Fibroblast of skin of back (primary cell): ENCODE measurements at regions not wholly inside any gene's neighbourhood (a gene's known extent, or its start where the extent isn't known, plus 50 kb on each side); places are given as distances from the start of the nearest gene placed in this dataset.
A peak's percentile ranks its signal among the peaks of the same experiment; 100 is the strongest.

ENCODE experiments used
- DNase-seq: peaks from one replicate; pipeline ENCODE4 v3.0.0-alpha.2; 2013

DNA sequence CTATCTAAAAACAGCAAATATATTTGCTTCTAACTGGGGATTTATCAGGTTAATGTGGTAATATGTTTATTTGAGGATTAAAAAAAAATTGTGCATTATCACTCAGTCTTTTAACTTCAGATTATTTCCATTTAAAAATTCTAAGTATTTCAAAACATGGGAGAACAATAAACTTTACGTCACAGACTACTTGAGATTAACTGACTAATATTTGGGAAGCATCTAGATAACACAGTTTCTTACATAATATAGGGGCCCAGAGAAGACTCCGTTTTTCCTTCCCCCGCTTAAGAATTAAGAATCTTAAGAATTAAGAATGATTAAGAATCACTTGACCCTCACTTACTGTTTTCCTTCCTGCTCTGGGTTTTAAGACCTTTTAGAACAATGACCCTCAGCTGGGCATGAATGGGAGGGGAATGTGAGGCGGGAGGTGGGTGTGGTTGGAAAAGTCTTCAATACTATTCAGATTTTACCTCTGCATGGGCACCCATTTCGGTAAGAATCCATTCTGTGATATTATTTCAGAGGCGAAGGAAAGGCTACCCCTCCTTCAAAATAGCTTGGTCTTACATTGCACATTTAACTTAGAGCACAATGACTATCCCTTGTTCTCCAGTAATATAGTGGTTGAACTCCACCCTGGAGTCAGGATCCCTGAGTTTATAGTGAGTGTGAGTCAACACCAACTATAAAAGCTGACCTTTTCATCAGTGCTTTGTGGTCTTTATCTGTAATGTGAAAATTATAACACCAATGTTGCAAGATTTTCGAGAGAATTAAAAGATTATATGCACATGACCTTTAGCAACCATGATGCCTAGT lies 821.3 kb downstream of the USP25 start:
- DNase-seq, result no peak

DNA sequence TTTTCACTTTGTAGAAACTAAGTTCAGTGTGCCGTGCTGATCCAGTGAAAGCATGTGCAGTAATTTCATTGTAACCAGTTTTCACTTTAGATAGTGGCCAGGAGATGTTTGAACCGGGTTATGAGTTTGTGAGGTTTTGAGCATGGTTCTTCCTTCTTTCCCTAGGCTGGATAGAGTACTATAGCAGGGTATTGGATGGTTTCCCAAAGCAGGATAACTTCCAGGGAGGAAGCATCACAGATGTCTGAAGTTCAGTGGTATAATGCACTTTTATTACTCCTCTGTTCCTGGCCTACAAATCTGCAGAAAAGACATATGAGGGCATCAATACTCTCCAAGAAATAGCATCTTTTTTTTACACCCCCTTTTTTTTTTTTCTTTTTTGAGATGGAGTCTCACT lies 823.1 kb downstream of the USP25 start:
- DNase-seq, result no peak

DNA sequence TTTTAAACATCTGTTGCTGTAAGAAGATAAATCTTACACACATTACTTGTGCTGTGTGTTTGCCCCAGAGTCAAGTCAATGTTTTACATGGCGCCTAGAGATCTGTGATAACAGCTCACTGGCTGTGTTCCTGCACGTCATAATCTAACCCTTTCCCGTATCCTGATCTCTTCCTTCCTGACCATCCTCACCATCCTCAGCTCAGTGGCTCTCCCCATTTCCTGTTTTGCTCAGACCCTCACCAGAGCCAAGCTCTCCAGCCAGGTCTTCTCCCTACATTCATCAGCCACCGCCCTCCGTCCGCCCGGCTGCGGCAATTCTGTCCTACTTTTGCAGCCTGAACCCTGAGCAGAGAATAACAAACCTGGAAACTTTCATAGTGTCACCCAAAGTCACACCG lies 824.7 kb downstream of the USP25 start:
- DNase-seq, result no peak

DNA sequence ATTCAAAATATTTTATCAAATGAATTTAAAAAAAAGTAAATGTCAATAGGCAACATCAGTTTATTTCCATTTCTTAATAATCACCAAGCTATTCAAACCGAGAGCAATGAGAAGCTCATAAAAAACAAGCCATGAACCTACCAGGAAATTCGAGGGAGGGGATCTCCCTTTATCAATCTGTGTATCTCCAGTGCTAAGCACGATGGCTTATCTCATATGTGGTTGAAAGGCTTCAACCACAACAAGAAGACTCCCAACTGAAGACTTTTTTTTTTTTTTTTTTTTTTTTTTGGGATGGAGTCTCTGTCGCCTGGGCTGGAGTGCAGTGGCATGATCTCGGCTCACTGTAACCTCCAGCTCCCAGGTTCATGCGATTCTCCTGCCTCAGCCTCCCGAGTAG lies 833.3 kb downstream of the USP25 start:
- DNase-seq, result no peak

DNA sequence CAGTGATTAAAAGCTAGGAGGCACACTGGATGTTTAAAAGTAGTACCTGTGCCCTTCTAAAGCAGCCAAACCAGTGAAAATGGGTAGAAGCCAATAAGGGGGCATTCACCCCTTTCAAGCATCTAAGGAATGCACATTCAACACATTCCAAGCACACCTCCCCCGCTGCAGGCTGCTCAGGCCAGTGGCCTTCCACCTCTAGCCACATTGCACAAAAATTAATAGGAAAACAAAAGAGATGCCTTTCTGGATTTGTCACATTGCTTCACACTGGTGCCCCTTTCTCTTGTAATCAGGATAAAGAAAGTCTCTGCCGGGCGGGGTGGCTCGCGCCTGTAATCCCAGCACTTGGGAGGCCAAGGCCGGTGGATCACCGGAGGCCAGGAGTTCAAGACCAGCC lies 834.0 kb downstream of the USP25 start:
- DNase-seq, result peak; percentile 75

DNA sequence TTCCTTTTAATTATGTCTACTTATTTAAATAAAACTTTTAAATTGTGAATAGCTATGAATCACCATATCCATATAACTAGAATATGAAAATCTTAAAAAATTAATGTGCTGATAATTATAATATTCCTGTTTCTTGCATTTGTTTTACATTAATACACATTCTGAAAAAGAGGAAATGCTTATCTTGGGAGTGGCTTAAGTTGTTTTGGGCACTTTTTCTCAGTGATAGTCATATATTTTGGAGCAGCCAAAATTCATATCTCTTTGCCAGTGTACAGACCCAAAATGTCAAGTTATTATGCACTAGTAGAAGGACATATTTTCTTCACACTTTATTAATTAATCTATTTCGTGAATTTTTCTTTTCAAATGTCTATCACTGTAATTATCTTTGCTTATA lies 838.5 kb downstream of the USP25 start:
- DNase-seq, result no peak

DNA sequence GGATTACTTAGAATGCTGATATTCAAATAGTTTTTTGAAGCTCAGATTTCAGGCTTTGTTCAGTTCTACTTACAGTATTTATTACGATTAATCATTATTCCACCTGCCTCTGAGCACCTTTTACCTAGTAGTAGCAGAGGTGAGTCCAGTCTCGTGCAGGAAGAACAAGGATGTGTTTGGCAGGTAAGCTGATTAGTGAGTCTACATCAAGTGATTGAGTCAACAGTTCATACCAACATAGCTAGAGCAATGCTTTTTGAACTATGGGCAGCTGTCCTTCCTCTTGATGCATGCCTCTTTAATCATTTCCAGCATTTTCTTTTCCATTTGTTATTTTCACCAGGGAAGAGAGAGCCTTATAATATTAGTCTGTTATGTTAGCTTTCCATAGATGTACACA lies 838.9 kb downstream of the USP25 start:
- no peak for DNase-seq

DNA sequence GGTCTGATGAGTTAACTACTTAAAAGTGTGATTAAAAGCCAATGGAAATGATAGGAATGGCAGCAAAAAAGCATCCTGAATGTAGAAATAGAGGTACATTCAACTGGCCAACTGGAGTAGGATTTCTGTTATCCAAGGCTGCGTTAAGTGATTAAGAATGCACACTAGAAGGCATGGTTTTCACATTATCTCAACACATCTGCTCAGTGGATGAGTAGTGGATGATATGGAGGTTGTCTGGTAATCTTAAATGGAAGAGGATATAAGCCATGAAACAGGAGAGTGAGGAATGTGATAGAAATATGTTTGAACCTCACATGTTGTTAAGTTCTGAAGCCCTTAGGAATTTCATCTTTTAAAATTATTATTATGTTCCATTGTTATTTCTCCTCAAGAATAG lies 839.9 kb downstream of the USP25 start:
- DNase-seq, result peak; percentile 49

DNA sequence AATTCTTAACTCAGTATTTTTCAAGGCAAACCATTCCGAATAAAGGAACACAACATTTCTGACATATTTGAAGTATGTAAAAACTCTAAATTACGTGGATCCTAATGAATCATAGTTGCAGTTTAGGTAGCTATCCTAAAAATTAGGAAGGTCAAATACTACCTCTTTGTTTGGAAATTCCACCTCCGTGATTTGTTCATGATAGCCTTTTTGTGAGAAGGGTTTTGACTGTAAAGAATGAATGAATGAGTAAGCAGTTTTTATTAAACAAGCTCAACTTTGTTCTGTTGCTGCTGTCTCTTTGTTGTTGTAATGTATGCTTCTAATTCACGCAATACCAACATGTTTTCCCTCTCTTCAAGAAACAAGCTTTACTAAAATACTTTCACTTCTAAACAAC lies 840.4 kb downstream of the USP25 start:
- no peak for DNase-seq

DNA sequence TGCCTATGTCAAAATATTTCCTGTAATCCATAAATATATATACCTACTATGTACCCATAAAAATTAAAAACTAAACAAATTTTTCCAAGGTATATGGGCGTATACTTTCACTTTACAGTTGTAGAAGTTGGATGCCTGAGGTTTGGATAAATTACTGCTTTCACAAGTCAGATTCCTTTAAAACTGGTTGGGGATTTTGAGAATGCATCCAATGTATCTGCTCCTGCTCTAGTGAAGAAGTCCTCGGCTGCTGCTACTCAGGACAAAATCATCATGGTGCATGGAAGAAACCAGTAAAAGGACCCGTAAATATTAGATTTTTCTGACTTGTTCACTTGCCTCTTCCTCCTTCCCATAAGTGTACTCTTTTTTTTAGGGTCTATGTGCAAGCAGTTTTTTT lies 841.1 kb downstream of the USP25 start:
- no peak for DNase-seq

DNA sequence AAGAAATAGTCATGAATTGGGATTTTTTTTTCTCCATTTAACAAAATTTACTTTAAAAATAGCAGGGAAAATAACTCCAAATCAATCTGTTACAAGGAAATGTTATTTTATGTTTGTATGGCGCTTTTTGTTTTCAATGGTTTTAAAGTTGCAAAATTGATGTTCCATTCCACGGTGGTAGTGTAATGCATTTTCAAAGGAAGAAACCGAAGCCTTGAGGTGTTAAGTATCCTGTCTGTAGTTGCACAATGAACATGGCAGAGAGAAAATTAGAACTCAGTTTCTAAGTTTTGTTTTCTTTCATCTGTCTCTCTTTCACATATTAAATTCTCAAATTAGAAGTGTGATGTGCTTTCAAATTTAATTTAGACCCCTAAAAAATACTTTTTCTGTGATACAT lies 841.8 kb downstream of the USP25 start:
- no peak for DNase-seq

DNA sequence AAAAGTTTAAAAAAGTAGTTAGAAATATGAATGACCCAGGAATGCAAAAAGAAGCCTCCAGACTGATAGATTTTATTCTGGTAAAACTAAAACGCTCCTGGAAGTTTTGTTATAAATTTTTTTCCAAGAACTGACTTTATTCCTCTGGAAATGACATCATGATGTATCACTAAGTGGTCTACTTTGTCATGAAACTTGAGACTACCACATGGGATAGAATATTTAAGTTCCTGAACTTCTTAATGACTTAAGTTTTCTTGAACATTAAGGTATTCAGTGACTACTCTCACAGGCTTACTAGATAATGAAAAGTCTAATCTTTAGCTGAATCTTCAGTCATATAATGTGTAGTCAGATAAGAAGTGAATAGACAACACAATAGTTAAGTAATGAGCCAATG lies 842.2 kb downstream of the USP25 start:
- peak; percentile 69 for DNase-seq

DNA sequence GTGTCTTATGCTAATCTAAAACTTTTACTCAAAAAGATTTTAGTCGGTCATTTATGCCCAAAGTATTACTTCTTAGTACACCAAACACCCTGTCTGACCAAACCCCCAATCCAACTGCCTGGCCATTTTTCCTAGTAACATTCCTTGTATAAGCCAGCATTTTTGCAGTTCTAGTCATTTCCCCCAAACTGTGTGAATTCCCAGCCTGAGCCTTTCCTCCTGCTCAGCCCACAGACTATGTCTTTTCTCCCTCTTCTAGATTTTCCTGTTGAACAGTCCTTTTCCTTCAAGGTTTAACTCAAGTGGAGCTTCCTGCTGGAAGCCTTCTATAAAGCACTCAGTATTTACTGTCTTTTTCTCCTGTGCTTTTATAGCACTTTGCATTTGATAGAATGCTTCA lies 843.8 kb downstream of the USP25 start:
- peak; percentile 91 for DNase-seq

DNA sequence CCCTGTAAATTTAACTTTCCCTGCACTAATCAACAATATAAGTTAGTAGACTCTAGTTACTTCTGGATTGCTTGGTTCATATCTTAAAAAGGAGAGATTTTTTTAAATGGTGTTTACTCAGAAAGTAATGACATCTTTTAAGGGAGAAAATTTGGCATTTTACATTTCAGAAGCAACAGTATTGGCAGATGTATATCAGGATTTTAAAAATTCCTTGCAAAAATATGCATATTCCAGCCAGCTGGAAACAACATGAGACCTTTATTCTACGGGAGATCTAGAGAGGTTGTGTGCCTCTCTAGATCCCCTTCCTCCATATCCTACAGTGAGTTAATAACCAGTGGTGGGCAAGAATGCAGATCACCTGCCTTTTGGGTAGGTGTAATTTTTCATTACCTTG lies 848.2 kb downstream of the USP25 start:
- no peak for DNase-seq

DNA sequence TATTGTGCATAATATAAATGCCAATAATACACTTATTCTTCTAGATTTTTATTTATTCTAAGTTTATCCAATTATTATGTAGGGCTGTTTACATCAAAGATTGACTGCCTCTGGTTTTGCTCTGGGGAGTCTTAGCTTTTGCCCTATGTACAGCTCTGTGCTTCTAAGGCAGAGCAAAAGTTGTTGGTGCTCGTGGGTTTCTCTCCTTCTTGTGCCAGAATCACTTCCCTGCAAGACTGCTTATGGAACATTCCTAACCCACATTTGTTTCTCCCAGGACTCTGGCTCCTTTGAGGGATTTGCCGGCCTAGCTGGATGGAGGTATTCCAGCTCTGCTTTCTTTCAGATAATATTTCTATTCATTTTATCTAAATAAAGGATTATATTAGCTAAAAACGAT lies 849.1 kb downstream of the USP25 start:
- DNase-seq, result no peak

DNA sequence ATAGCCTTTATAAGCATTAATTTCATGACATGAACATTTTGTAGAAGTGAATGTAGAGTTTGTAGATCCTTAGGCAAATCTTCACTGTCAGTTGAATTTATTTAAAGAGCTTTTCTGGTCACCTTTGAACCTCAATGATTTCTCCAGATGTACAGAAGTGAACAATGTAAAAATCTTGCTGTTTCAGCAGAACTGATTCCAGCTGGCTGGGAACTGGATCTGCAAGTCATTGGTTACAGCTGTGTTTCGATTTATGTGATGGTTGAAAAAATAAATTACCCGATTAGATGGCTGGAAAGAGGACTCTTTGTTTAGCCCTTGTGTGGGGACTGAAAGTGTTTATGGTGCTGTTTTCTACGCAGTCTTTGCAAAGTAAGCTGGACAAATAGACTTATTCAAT lies 849.8 kb downstream of the USP25 start:
- DNase-seq, result no peak

DNA sequence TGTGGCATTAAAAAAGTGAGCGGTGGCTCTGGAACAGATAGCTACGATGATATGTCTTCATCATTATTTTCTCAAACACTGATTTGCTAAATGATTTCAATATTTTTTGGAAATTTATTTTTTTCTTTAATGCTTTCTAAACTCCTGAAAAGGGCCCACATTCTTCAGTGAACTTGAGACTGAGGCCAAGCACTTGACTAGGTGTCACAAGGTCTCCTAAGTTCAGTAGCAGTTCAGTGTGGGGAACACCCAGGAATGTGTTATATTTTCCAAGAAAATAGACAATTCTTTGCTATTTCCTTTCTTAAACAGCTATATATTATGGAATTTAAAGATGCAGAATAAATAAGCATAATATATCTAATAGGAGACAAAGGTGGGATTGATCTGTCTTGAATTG lies 850.9 kb downstream of the USP25 start:
- no peak for DNase-seq

DNA sequence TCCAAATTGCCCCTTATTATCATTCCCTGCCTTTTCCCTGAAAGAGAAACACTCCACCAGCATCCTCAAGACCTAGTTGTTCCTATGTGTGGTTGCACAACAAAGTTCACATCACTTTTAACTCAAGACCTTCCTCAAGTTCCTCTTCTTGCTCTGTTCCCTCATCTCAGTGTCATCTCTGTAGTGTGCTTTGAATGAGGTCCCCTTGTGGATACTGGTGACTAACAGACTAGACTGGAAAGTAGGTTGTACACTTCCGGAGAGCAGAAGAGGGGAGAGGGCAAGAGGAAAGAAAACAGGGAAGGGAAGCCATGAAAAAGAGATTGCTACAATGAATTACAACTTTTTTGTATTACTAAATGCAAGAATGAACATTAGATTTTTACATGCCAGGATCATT lies 853.8 kb downstream of the USP25 start:
- DNase-seq, result no peak

DNA sequence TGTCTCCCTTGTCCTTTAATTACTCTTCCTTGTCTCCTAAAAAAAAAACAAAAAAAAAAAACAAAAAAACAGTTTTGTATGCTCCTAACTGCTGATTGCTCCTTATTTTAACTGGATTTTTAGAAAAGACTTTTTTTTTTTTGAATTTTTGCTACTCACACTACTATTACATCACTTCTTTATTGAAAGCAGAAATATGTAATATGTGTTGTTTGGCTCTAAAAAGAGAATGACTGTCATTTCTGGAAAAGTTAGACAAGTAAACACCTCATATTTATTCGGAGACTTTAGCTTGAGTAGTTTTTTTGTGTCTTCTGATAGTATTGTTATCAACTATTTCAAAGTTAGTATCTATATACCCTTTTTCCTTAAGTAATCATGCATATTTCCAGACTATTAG lies 855.0 kb downstream of the USP25 start:
- DNase-seq, result no peak

DNA sequence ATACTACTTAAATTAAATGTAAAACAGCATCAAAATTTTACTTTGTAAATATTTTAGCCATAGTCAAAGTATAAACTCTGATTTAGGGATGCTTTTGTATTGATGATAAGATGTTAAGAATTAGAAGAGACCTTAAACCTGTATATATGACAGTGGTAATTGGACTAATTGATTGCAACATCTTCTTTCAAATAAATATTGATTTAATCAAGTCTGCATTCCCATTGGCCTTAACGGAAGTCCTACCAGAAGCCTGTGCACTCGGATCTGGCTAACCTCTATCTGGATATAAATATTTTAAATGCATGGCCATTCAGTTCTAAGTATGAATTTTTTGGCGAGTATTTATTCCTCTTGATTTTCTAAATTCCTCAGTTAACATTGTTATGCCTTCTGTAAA lies 856.1 kb downstream of the USP25 start:
- no peak for DNase-seq

DNA sequence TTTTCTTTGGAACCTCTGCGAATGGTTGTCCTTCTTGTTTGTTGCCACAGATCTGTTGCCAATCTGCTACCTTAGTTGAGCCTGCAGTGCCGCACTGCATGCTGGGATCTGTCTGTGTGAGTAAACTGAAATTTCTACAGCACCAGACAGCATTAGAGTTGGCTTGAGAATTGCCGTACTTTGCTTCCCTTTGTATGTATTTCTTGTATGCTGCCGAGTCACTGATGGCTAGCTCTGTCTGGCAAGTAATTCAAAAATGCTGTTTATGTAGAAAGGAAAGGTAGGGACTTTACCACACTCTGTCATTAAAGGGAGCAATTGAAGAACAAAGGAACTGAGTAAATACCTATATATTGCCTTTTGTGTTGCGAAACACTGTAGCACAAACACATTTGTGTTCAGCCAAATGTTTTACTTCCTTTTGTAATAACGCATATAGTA lies 857.4 kb downstream of the USP25 start:
- no peak for DNase-seq

DNA sequence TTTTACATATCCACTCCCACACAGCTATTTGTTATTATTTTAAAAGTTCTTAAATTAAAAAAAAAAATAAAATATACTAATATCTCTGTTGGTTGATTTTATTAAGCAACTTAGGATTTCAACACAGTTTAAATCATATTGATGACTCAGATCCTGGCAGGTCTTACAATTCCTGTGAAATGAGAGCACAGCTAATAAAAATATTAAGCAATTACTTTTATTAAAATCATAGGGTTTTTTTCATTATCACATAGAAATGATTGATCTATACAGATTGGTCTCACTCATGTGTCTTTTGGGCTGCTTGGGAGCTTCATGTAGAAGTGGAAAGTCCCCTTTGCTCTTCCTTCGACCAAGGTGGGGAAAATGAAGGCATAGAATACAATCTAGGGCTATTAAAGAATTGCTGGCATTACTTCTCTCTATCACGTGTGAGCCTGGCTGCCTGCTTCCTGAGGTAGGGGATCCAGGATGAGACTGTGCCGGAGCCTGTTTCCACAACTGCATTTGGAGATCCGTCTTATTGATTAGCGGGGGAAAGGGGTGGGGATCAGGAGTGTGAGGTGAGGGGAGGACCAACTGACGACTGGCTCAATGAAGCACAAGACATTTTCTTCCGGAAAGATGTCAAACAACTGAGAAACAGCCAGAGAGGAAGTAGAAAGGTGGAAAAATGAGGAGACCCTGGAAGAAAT lies 858.0 kb downstream of the USP25 start:
- peak; percentile 58 for DNase-seq

DNA sequence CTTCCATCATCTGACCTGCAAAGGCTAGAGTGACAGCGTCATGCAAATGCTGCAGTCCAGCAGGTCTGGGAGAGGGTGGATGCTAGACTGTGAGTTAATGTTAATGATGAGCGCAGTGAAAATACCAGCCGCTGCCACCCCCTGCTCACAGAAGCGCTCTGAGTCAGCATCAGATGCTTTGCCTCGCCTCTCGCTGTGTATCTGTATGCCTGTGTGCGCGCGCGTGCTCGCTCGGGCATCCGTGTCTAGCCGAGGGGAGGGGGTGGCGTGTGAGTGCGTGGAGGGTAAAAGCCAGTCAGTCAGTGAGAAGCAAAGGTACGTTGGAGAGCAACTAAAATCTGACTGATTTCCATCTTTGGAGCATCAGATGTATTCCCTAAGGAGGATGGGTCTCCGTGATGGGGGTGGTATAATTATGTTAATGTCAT lies 858.7 kb downstream of the USP25 start:
- peak; percentile 86 for DNase-seq
